ENCODE measurements at regions not wholly inside any gene's neighbourhood (a gene's known extent, or its start where the extent isn't known, plus 50 kb on each side); places are given as distances from the start of the nearest gene placed in this dataset.

DNA sequence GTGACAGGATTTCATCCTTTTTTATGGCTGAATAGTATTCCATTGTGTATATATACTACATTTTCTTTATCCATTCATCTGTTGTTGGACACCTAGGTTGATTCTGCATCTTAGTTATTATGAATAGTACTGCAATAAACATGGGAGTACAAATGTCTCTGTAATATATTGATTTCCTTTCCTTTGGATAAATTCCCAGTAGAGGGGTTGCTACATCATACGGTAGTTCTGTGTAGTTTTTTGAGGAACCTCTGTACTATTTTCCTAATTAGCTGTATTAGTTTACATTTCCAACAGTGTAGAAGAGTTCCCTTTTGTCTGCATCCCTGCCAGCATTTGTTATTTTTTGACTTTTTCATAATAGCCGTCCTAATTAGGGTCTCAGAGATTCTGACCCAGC is 201.3 kb downstream of the GIPC2 start:
- Histone ChIP-seq H3K9me3 (ENCODE audit: control extremely low read depth in 1 of 3, control insufficient read depth in 2 of 3, insufficient read depth in 1 of 3, low read length in 2 of 3) (no peaks in the 10 kb centered on the region), H3K27ac (ENCODE audit: low read length in 2 of 2) (no peak overlapping the region), H2AFZ (ENCODE audit: insufficient read depth, low read depth, low read length, poor library complexity, severe bottlenecking) (no peak overlapping the region), H3K4me1 (ENCODE audit: control insufficient read depth in 2 of 2, insufficient read depth in 2 of 2, low read length in 2 of 2) (no peaks in the 10 kb centered on the region), H3K36me3 (replicated peaks in 1 of 2; ENCODE audit: control extremely low read depth in 1 of 2, control insufficient read depth in 1 of 2, extremely low read depth in 1 of 2, insufficient read depth in 2 of 2, low read length in 1 of 2) (no peaks in the 10 kb centered on the region), H3K9ac (ENCODE audit: low read length) (no peak overlapping the region), H4K20me1 (ENCODE audit: control insufficient read depth, insufficient read depth, low read length, poor library complexity, severe bottlenecking) (no peaks in the 10 kb centered on the region), H3K27me3 (replicated peaks in 1 of 4; ENCODE audit: control extremely low read depth in 1 of 4, control insufficient read depth in 3 of 4, insufficient read depth in 4 of 4, low read length in 3 of 4) (no peaks in the 10 kb centered on the region), H3K4me2 (replicated peaks; ENCODE audit: low read depth, low read length, poor library complexity, severe bottlenecking) (no peak overlapping the region), H3K4me3 (ENCODE audit: control extremely low read depth in 1 of 5, extremely low read depth in 1 of 5, insufficient read depth in 1 of 5, low read depth in 2 of 5, low read length in 4 of 5) (no peak overlapping the region), H3K79me2 (ENCODE audit: control insufficient read depth, insufficient read depth, low read length) (no peaks in the 10 kb centered on the region)
- CTCF ChIA-PET = no interaction called here
- TF ChIP-seq, protein P1, sequence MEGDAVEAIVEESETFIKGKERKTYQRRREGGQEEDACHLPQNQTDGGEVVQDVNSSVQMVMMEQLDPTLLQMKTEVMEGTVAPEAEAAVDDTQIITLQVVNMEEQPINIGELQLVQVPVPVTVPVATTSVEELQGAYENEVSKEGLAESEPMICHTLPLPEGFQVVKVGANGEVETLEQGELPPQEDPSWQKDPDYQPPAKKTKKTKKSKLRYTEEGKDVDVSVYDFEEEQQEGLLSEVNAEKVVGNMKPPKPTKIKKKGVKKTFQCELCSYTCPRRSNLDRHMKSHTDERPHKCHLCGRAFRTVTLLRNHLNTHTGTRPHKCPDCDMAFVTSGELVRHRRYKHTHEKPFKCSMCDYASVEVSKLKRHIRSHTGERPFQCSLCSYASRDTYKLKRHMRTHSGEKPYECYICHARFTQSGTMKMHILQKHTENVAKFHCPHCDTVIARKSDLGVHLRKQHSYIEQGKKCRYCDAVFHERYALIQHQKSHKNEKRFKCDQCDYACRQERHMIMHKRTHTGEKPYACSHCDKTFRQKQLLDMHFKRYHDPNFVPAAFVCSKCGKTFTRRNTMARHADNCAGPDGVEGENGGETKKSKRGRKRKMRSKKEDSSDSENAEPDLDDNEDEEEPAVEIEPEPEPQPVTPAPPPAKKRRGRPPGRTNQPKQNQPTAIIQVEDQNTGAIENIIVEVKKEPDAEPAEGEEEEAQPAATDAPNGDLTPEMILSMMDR (IDR thresholded peaks at IDR 0.05) = no peak
- TF ChIP-seq EZH2 (IDR thresholded peaks at IDR 0.05; ENCODE audit: borderline replicate concordance, insufficient read depth, low read depth, low read length, poor library complexity, severe bottlenecking) = no peak
- WGBS (ENCODE audit: insufficient coverage) = 100% methylated on average over 1 of the region's 2 CpGs
- DNase-seq (no peak), ATAC-seq (ENCODE audit: low read depth) (no peak)
- Mint-ChIP-seq H3K4me1 (no peaks in the 10 kb centered on the region), H3K27me3 (no peaks in the 10 kb centered on the region), H3K27ac (no peak overlapping the region), H3K4me3 (no peak overlapping the region), H3K9me3 (ENCODE audit: insufficient read depth) (no peaks in the 10 kb centered on the region)
- POLR2A ChIA-PET = no interaction called here
- intact Hi-C loops (cut with micrococcal nuclease) = no loop called here

DNA sequence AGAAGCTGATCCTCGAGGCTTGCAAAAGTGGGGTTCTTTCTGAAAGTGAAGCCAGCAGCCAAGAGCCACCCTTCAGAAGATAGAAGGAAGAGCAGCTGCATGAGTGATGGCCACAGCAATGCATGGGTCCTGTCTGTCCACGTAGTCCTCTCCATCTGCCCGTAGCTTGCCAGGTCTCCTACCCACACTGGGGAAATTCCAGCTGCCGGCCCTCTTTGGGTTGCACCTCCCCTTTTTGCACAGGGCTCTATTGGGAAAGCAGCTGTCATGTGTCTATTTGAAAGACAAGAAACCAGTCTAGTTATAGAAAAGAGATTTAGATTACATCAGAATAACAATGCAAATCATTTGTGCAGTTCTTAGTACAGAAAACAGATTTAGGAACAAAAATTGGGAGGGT is 204.4 kb downstream of the GIPC2 start:
- no peaks in the 10 kb centered on the region for H3K9me3 ChIP-seq (ENCODE audit: control extremely low read depth in 1 of 3, control insufficient read depth in 2 of 3, insufficient read depth in 1 of 3, low read length in 2 of 3)
- ATAC-seq (ENCODE audit: low read depth) = no peak
- CTCF ChIA-PET = no interaction called here
- H3K27ac Mint-ChIP-seq = no peak overlapping the region
- POLR2A ChIA-PET = no interaction called here
- no peaks in the 10 kb centered on the region for H3K9me3 Mint-ChIP-seq (ENCODE audit: insufficient read depth)
- no peak overlapping the region for H3K4me3 Mint-ChIP-seq
- peaks cover 3% of the 10 kb centered on the region for H3K27me3 Mint-ChIP-seq
- H3K4me1 ChIP-seq (ENCODE audit: control insufficient read depth in 2 of 2, insufficient read depth in 2 of 2, low read length in 2 of 2) = no peaks in the 10 kb centered on the region
- no peaks in the 10 kb centered on the region for H4K20me1 ChIP-seq (ENCODE audit: control insufficient read depth, insufficient read depth, low read length, poor library complexity, severe bottlenecking)
- DNase-seq = no peak
- no peaks in the 10 kb centered on the region for H3K36me3 ChIP-seq (replicated peaks in 1 of 2; ENCODE audit: control extremely low read depth in 1 of 2, control insufficient read depth in 1 of 2, extremely low read depth in 1 of 2, insufficient read depth in 2 of 2, low read length in 1 of 2)
- H3K4me1 Mint-ChIP-seq = no peaks in the 10 kb centered on the region
- TF ChIP-seq EZH2 (IDR thresholded peaks at IDR 0.05; ENCODE audit: borderline replicate concordance, insufficient read depth, low read depth, low read length, poor library complexity, severe bottlenecking) = no peak
- TF ChIP-seq, protein P1 (IDR thresholded peaks at IDR 0.05) = no peak
- H3K79me2 ChIP-seq (ENCODE audit: control insufficient read depth, insufficient read depth, low read length) = no peaks in the 10 kb centered on the region
- no peak overlapping the region for H3K27ac ChIP-seq (ENCODE audit: low read length in 2 of 2)
- no peak overlapping the region for H3K4me3 ChIP-seq (ENCODE audit: control extremely low read depth in 1 of 5, extremely low read depth in 1 of 5, insufficient read depth in 1 of 5, low read depth in 2 of 5, low read length in 4 of 5)
- no peaks in the 10 kb centered on the region for H3K27me3 ChIP-seq (replicated peaks in 1 of 4; ENCODE audit: control extremely low read depth in 1 of 4, control insufficient read depth in 3 of 4, insufficient read depth in 4 of 4, low read length in 3 of 4)
- H2AFZ ChIP-seq (ENCODE audit: insufficient read depth, low read depth, low read length, poor library complexity, severe bottlenecking) = no peak overlapping the region
- H3K9ac ChIP-seq (ENCODE audit: low read length) = no peak overlapping the region
- intact Hi-C loops (cut with micrococcal nuclease) = no loop called here
- 52% methylated on average over 3 of the region's 4 CpGs for WGBS (ENCODE audit: insufficient coverage)
- no peak overlapping the region for H3K4me2 ChIP-seq (replicated peaks; ENCODE audit: low read depth, low read length, poor library complexity, severe bottlenecking)

Data from B cell (primary cell).